ENCODE measurements at regions not wholly inside any gene's neighbourhood (a gene's known extent, or its start where the extent isn't known, plus 50 kb on each side); places are given as distances from the start of the nearest gene placed in this dataset.
"Not testable (repeated sequence)": the region's sequence is repeated elsewhere in the genome, so short reads cannot be mapped to it uniquely, and the experiment has no call there.

DNA sequence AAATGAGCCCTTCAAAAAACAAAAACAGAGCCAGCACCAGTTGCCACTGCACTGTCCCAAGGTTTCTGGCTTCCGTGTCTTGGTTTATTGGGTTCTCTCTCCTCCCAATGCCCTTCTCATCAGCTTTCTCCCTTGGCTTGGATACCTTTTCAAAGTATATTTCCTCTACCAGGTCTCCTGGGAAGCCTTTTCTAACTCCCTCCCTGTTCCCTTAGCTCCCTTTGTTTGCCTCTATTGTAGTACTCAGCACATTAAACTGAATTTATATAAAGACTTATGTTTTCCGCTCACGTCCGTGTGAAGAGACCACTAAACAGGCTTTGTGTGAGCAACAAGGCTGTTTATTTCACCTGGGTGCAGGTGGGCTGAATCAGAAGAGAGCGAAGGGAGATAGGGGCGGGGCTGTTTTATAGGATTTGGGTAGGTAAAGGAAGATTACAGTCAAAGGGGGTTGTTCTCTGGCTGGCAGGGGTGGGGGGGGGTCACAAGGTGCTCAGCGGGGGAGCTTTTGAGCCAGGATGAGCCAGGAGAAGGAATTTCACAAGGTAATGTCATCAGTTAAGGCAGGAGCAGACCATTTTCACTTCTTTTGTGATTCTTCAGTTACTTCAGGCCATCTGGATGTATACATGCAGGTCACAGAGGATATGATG lies 89.7 kb upstream of the DNAH14 start:
- ATAC-seq (ENCODE audit: poor library complexity); DNase-seq; intact Hi-C loops (cut with DNase I): not testable (repeated sequence)

- intact Hi-C loops (cut with DNase I); ATAC-seq (ENCODE audit: poor library complexity); DNase-seq: not testable (repeated sequence)
Measured at GRCh38 chr1:224841803-224842202, 87.7 kb upstream of the DNAH14 start.

- intact Hi-C loops (cut with DNase I): no loop called here
- DNase-seq (no peak), ATAC-seq (ENCODE audit: poor library complexity) (no peak)
Measured at GRCh38 chr1:224846119-224846907, 83.2 kb upstream of the DNAH14 start.

DNA sequence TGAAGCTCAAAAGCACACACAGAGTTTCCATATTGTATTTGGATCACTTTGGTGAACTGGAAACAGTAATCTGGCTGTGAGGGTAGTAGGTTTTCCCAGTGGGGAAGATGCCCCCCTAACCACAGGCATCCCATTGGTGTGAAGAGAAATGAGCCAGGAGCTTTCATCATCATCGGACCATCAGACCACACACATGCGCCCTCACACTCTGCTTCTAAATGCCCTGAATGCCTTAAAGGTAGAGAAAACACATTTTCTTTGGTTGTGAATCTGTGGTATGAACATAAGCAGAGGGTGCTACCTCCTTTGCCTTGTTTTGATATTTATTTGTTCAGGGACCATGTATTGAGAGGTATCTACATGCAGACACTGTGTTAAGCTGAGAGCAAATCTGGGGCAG lies 79.0 kb upstream of the DNAH14 start:
- DNase-seq: no peak
- ATAC-seq (ENCODE audit: poor library complexity): no peak
- intact Hi-C loops (cut with DNase I): loop anchor here (5.0 kb wide), 2 partner anchors 208 to 338 kb away; no protein-coding TSS in a partner anchor

GRCh38 chr1:224851210-224851847 lies 78.1 kb upstream of the DNAH14 start:
- intact Hi-C loops (cut with DNase I): loop anchor here (5.0 kb wide), 2 partner anchors 209 to 339 kb away; no protein-coding TSS in a partner anchor
- DNase-seq (peak; percentile 62), ATAC-seq (ENCODE audit: poor library complexity) (peak; percentile 75)

DNA sequence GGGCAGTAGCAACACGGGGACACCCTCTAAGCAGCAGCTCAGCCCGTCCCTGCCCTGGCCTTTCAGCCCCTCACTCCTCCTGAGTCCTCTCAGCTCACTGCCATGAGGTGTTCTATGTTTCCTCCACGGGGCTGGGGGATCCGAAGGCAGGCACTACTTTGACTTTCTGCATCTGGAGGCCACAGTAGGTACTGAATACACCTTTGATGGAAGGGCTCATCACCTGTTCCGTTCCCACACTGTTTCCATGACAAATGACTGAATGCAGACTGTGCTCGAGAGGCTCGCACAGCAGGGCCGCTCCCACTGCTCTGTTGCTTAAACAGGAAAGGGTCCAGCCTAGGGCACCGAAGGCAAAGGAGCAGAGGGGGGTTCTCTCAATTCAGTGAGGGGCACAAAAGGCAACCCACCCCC lies 77.6 kb upstream of the DNAH14 start:
- no peak for ATAC-seq (ENCODE audit: poor library complexity)
- DNase-seq: no peak
- intact Hi-C loops (cut with DNase I): loop anchor here (5.0 kb wide), 2 partner anchors 210 to 340 kb away; no protein-coding TSS in a partner anchor

GRCh38 chr1:224852901-224853568 lies 76.4 kb upstream of the DNAH14 start:
- DNase-seq (no peak), ATAC-seq (ENCODE audit: poor library complexity) (peak; percentile 56)
- intact Hi-C loops (cut with DNase I): loop anchor here (5.0 kb wide), 2 partner anchors 211 to 341 kb away; no protein-coding TSS in a partner anchor

DNA sequence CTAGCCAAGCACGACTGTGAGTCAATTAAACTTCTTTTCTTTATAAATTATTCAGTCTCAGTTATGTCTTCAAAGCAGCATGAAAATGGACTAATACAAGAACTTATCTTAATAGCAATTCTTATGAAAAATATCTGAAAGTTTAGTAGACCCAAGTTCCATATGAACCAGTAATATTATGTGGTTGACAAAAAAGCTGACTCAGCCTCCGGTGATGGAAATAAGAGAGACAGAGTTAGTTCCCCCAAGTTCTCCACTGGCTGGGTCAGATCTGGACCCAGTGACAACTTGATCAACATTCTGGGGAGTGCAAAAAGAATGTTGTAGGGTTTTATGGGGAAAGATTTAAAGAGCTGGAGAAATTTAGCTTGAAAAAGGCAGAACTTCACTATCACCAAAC lies 72.5 kb upstream of the DNAH14 start:
- intact Hi-C loops (cut with DNase I): no loop called here
- no peak for ATAC-seq (ENCODE audit: poor library complexity)
- no peak for DNase-seq

DNA sequence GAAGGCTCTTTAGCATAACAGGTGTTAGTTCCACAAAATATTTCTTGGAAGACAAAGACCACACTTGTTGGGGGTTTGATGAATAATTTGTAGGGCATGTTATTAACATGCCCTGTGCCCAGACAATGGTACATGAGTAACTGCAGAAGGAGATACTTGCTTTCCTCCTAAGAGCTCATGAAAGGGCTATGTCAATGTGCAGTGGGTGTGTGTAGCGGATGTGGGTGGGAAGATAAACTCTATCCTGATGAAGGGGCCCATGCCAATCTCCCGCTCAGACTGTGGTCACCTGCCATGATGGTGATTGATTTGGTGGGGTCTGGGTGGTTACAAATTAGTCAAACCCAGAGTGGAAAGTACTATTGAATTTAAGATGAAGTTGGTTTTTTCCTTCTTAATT lies 69.8 kb upstream of the DNAH14 start:
- intact Hi-C loops (cut with DNase I): no loop called here
- DNase-seq (no peak), ATAC-seq (ENCODE audit: poor library complexity) (no peak)

- no peak for ATAC-seq (ENCODE audit: poor library complexity)
- intact Hi-C loops (cut with DNase I): no loop called here
Measured at GRCh38 chr1:224860488-224861338, 68.8 kb upstream of the DNAH14 start.

GRCh38 chr1:224861339-224861716 lies 68.1 kb upstream of the DNAH14 start:
- intact Hi-C loops (cut with DNase I): no loop called here
- no peak for ATAC-seq (ENCODE audit: poor library complexity)
- DNase-seq: no peak

More at GRCh38 chr1:224860488-224861338, 68.8 kb upstream of the DNAH14 start:
- DNase-seq: no peak

- ATAC-seq (ENCODE audit: poor library complexity) (no peak), DNase-seq (no peak)
- intact Hi-C loops (cut with DNase I): no loop called here
Measured at GRCh38 chr1:224863486-224863885, 66.0 kb upstream of the DNAH14 start.

- intact Hi-C loops (cut with DNase I): no loop called here
- DNase-seq (no peak), ATAC-seq (ENCODE audit: poor library complexity) (no peak)
Measured at GRCh38 chr1:224864006-224864405, 65.5 kb upstream of the DNAH14 start.

- no peak for DNase-seq
- ATAC-seq (ENCODE audit: poor library complexity): no peak
- intact Hi-C loops (cut with DNase I): no loop called here
Measured at GRCh38 chr1:224865510-224865909, 64.0 kb upstream of the DNAH14 start.

GRCh38 chr1:224866940-224867339 lies 62.5 kb upstream of the DNAH14 start:
- intact Hi-C loops (cut with DNase I): no loop called here
- ATAC-seq (ENCODE audit: poor library complexity) (no peak), DNase-seq (no peak)

DNA sequence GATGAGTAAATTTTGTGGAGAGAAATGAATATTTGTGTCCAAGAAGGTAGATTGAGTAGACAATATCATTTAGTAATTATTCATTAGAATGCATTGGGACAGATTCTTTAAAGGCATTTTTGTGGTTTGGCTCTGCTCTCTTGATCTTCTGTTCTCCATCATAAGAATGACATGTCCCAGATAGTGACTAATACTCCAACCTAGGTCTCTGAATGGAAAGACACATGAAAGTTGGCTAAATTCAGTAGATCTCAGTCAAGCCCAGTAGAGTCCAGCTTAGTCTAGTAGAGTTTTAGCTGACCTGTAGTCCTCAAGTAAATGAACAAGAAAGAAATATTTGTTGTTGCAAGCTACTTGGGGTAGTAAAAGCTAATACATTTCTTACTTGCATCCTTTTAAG lies 61.8 kb upstream of the DNAH14 start:
- ATAC-seq (ENCODE audit: poor library complexity) (no peak), DNase-seq (no peak)
- intact Hi-C loops (cut with DNase I): no loop called here

GRCh38 chr1:224872832-224873433 lies 56.5 kb upstream of the DNAH14 start:
- intact Hi-C loops (cut with DNase I): no loop called here
- DNase-seq: no peak
- no peak for ATAC-seq (ENCODE audit: poor library complexity)
